PC-9 (cell line): ENCODE measurements at regions not wholly inside any gene's neighbourhood (a gene's known extent, or its start where the extent isn't known, plus 50 kb on each side); places are given as distances from the start of the nearest gene placed in this dataset.

Source experiments
- EZH2 ChIP-seq: fragments of 200-600 bp; sonication (generic); IDR thresholded peaks from 2 replicates; pipeline ENCODE4 v1.8.0; 2017; ENCODE audit warnings: antibody characterized with exemption, low read depth
- TF ChIP-seq, protein P1 (sequence below): fragments of 200-600 bp; sonication (generic); conservative IDR thresholded peaks from 2 replicates; pipeline ENCODE4 v1.6.1; 2017; ENCODE audit warnings: mixed run types, antibody characterized with exemption, mild to moderate bottlenecking, moderate library complexity

- TF ChIP-seq, protein P1, sequence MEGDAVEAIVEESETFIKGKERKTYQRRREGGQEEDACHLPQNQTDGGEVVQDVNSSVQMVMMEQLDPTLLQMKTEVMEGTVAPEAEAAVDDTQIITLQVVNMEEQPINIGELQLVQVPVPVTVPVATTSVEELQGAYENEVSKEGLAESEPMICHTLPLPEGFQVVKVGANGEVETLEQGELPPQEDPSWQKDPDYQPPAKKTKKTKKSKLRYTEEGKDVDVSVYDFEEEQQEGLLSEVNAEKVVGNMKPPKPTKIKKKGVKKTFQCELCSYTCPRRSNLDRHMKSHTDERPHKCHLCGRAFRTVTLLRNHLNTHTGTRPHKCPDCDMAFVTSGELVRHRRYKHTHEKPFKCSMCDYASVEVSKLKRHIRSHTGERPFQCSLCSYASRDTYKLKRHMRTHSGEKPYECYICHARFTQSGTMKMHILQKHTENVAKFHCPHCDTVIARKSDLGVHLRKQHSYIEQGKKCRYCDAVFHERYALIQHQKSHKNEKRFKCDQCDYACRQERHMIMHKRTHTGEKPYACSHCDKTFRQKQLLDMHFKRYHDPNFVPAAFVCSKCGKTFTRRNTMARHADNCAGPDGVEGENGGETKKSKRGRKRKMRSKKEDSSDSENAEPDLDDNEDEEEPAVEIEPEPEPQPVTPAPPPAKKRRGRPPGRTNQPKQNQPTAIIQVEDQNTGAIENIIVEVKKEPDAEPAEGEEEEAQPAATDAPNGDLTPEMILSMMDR = no peak
- TF ChIP-seq EZH2 = no peak
Observed at GRCh38 chr3:95240395-95240794, 1177.5 kb downstream of the NSUN3 start.
